A673 (cell line): ENCODE measurements at regions not wholly inside any gene's neighbourhood (a gene's known extent, or its start where the extent isn't known, plus 50 kb on each side); places are given as distances from the start of the nearest gene placed in this dataset.

ENCODE experiments used
- CTCF ChIP-seq: fragments of 300-800, 200-600 bp; sonication (generic); conservative IDR thresholded peaks from 2 replicates; pipeline ENCODE4 v1.5.1; 2017; ENCODE audit warnings: low read depth, mild to moderate bottlenecking, antibody characterized with exemption, low read length, moderate library complexity, mixed read lengths
- EZH2 ChIP-seq: fragments of 200-600 bp; sonication (generic); IDR thresholded peaks from 2 replicates; pipeline ENCODE4 v1.6.1; 2017; ENCODE audit warnings: borderline replicate concordance, low read depth, mild to moderate bottlenecking, mixed read lengths, antibody characterized with exemption, low read length; ENCODE audit not compliant: poor library complexity, severe bottlenecking

- TF ChIP-seq CTCF (no peak), EZH2 (no peak)
These were observed 789.2 kb upstream of the INTU start for GRCh38 chr4:126843492-126844067.
